ENCODE measurements at regions not wholly inside any gene's neighbourhood (a gene's known extent, or its start where the extent isn't known, plus 50 kb on each side); places are given as distances from the start of the nearest gene placed in this dataset.

- DNase-seq (ENCODE audit: low read depth in 3 of 3), result no peak
Measured at GRCh38 chr2:217339753-217340152, 479.9 kb upstream of the TNP1 start.

GRCh38 chr2:217338306-217338916 lies 478.5 kb upstream of the TNP1 start:
- DNase-seq (ENCODE audit: low read depth in 3 of 3), result no peak

- no peak for DNase-seq (ENCODE audit: low read depth in 3 of 3)
Measured at GRCh38 chr2:217337771-217338170, 477.9 kb upstream of the TNP1 start.

GRCh38 chr2:217336694-217337093 lies 476.8 kb upstream of the TNP1 start:
- DNase-seq (ENCODE audit: low read depth in 3 of 3), result no peak

- no peak for DNase-seq (ENCODE audit: low read depth in 3 of 3)
Measured at GRCh38 chr2:217335341-217335966, 475.6 kb upstream of the TNP1 start.

GRCh38 chr2:217334561-217334960 lies 474.7 kb upstream of the TNP1 start:
- no peak for DNase-seq (ENCODE audit: low read depth in 3 of 3)

GRCh38 chr2:217332866-217333265 lies 473.0 kb upstream of the TNP1 start:
- DNase-seq (ENCODE audit: low read depth in 3 of 3), result no peak

- DNase-seq (ENCODE audit: low read depth in 3 of 3), result no peak
Measured at GRCh38 chr2:217332417-217332791, 472.5 kb upstream of the TNP1 start.

- no peak for DNase-seq (ENCODE audit: low read depth in 3 of 3)
Measured at GRCh38 chr2:217331523-217332416, 471.9 kb upstream of the TNP1 start.

- DNase-seq (ENCODE audit: low read depth in 3 of 3), result no peak
Measured at GRCh38 chr2:217330647-217331046, 470.8 kb upstream of the TNP1 start.

- DNase-seq (ENCODE audit: low read depth in 3 of 3), result no peak
Measured at GRCh38 chr2:217329023-217329431, 469.2 kb upstream of the TNP1 start.

GRCh38 chr2:217328622-217328978 lies 468.7 kb upstream of the TNP1 start:
- no peak for DNase-seq (ENCODE audit: low read depth in 3 of 3)

- DNase-seq (ENCODE audit: low read depth in 3 of 3), result no peak
Measured at GRCh38 chr2:217327953-217328621, 468.2 kb upstream of the TNP1 start.

GRCh38 chr2:217326238-217327022 lies 466.6 kb upstream of the TNP1 start:
- no peak for DNase-seq (ENCODE audit: low read depth in 3 of 3)

GRCh38 chr2:217325816-217326215 lies 466.0 kb upstream of the TNP1 start:
- no peak for DNase-seq (ENCODE audit: low read depth in 3 of 3)

GRCh38 chr2:217325251-217325650 lies 465.4 kb upstream of the TNP1 start:
- no peak for DNase-seq (ENCODE audit: low read depth in 3 of 3)

GRCh38 chr2:217316743-217317142 lies 456.9 kb upstream of the TNP1 start:
- no peak for DNase-seq (ENCODE audit: low read depth in 3 of 3)

GRCh38 chr2:217314021-217314460 lies 454.2 kb upstream of the TNP1 start:
- DNase-seq (ENCODE audit: low read depth in 3 of 3), result no peak

GRCh38 chr2:217313386-217313785 lies 453.5 kb upstream of the TNP1 start:
- no peak for DNase-seq (ENCODE audit: low read depth in 3 of 3)

GRCh38 chr2:217309056-217309455 lies 449.2 kb upstream of the TNP1 start:
- no peak for DNase-seq (ENCODE audit: low read depth in 3 of 3)

- DNase-seq (ENCODE audit: low read depth in 3 of 3), result no peak
Measured at GRCh38 chr2:217307023-217307422, 447.2 kb upstream of the TNP1 start.

GRCh38 chr2:217305882-217306281 lies 446.0 kb upstream of the TNP1 start:
- DNase-seq (ENCODE audit: low read depth in 3 of 3), result no peak
